ENCODE measurements at regions not wholly inside any gene's neighbourhood (a gene's known extent, or its start where the extent isn't known, plus 50 kb on each side); places are given as distances from the start of the nearest gene placed in this dataset.

DNA sequence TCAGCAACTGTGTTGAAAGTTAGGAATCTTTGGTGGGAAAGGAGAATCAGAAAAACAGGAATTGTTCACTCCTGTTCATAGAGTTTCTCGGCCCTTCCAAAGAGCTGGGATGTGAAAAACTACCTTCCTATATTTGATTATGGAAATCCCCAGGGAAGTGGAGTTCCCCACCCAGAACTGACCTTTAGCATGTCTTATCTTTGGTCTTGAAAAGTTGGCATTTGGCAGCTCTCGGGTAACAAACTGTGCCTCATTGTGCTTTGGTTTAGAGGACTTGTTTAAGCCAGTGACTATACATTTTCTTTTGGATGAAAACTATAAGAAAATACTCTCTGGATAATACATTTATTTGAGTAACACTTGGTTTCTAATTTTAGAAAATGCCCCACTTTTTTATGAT, 51.3 kb upstream of the CERS6 start:
- H3K27me3 ChIP-seq (ENCODE audit: insufficient read depth, low read depth) = no peaks in the 10 kb centered on the region
- BruUV-seq (replicated peaks) = no TSS peak
- H3K79me2 ChIP-seq (ENCODE audit: low read depth) = no peaks in the 10 kb centered on the region
- TF ChIP-seq EZH2 (IDR thresholded peaks at IDR 0.05; ENCODE audit: low read depth) = no peak
- TF ChIP-seq, protein P1, sequence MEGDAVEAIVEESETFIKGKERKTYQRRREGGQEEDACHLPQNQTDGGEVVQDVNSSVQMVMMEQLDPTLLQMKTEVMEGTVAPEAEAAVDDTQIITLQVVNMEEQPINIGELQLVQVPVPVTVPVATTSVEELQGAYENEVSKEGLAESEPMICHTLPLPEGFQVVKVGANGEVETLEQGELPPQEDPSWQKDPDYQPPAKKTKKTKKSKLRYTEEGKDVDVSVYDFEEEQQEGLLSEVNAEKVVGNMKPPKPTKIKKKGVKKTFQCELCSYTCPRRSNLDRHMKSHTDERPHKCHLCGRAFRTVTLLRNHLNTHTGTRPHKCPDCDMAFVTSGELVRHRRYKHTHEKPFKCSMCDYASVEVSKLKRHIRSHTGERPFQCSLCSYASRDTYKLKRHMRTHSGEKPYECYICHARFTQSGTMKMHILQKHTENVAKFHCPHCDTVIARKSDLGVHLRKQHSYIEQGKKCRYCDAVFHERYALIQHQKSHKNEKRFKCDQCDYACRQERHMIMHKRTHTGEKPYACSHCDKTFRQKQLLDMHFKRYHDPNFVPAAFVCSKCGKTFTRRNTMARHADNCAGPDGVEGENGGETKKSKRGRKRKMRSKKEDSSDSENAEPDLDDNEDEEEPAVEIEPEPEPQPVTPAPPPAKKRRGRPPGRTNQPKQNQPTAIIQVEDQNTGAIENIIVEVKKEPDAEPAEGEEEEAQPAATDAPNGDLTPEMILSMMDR (conservative IDR thresholded peaks at IDR 0.05) = no peak
- H3K4me1 ChIP-seq (replicated peaks; ENCODE audit: insufficient read depth) = no peaks in the 10 kb centered on the region
- H3K27ac ChIP-seq = no peak overlapping the region
- no peak overlapping the region for H3K4me2 ChIP-seq
- ChIA-PET POLR2A (ENCODE audit: unreplicated experiment) (no interaction called here), CTCF (no interaction called here)
- H3F3A ChIP-seq (ENCODE audit: insufficient read depth, low read depth) = no peaks in the 10 kb centered on the region
- intact Hi-C loops (cut with micrococcal nuclease; ENCODE audit: unreplicated experiment) = no loop called here
- H2AFZ ChIP-seq = no peak overlapping the region
- no peak for DNase-seq
- no peaks in the 10 kb centered on the region for H4K20me1 ChIP-seq (ENCODE audit: insufficient read depth)
- H3K9me3 ChIP-seq (ENCODE audit: insufficient read depth, low read depth) = no peaks in the 10 kb centered on the region
- H3K9me2 ChIP-seq (ENCODE audit: insufficient read depth) = no peaks in the 10 kb centered on the region
- no peaks in the 10 kb centered on the region for H3K36me3 ChIP-seq (ENCODE audit: low read depth)
- H3K4me3 ChIP-seq = no peak overlapping the region
